Panc1 (cell line): ENCODE measurements at regions not wholly inside any gene's neighbourhood (a gene's known extent, or its start where the extent isn't known, plus 50 kb on each side); places are given as distances from the start of the nearest gene placed in this dataset.

ENCODE experiments used
- ATAC-seq: fragments of 200-7000 bp; cut with Tn5 transposase; 2 replicates; pipeline ENCODE4 v1.9.1; 2020; ENCODE audit warnings: mild to moderate bottlenecking, moderate library complexity
- BruUV-seq: library from RNA; stranded (reverse); fragments of 400-500 nt; replicated peaks from 2 replicates; lab custom pipeline; 2021; lab: Mats Ljungman, UMichigan
- CTCF ChIA-PET: fragments of 300-600 bp; sonication (Branson Sonifier 250); formaldehyde crosslinking; loops from one replicate; lab custom pipeline; 2022; ENCODE audit warnings: antibody characterized with exemption; lab: Charles Lee
- POLR2A ChIA-PET: fragments of 300-600 bp; sonication (Branson Sonifier 250); formaldehyde crosslinking; loops from one replicate; lab custom pipeline; 2022; ENCODE audit warnings: antibody characterized with exemption; lab: Charles Lee
- DNase-seq: peaks from one replicate; pipeline ENCODE4 v3.0.0-alpha.2; 2010; ENCODE audit warnings: low read depth, low spot score
- H3K27ac ChIP-seq: 2 replicates; pipeline ENCODE4 v1.5.1; 2011; ENCODE audit warnings: mild to moderate bottlenecking, low read length, inconsistent platforms
- H3K27me3 ChIP-seq: fragments of 200-500 bp; sonication (Bioruptor generic); 2 replicates; pipeline ENCODE4 v1.6.0; 2014; ENCODE audit warnings: low read length, inconsistent platforms; ENCODE audit not compliant: control insufficient read depth, insufficient read depth
- H3K36me3 ChIP-seq: fragments of 200-500 bp; sonication (Bioruptor generic); 2 replicates; pipeline ENCODE4 v1.5.1; 2014; ENCODE audit warnings: inconsistent platforms, mild to moderate bottlenecking, low read length, moderate library complexity; ENCODE audit not compliant: control insufficient read depth, insufficient read depth
- H3K4me1 ChIP-seq: 2 replicates; pipeline ENCODE4 v1.5.1; 2011; ENCODE audit warnings: inconsistent platforms, mild to moderate bottlenecking, low read length, moderate library complexity; ENCODE audit not compliant: control insufficient read depth, insufficient read depth
- H3K4me3 ChIP-seq, 2 experiments: 2 replicates each; pipeline ENCODE4 v1.5.1; 2011 to 2012; ENCODE audit warnings: low read depth in 2 of 2, low read length in 2 of 2, mild to moderate bottlenecking in 2 of 2, inconsistent platforms in 1 of 2, moderate library complexity in 1 of 2
- H3K9me3 ChIP-seq: fragments of 200-500 bp; sonication (Bioruptor generic); 2 replicates; pipeline ENCODE4 v1.5.1; 2014; ENCODE audit warnings: low read depth, mild to moderate bottlenecking, inconsistent platforms, low read length, moderate library complexity; ENCODE audit not compliant: control insufficient read depth, insufficient read depth
- POLR2AphosphoS5 ChIP-seq: IDR thresholded peaks from 2 replicates; pipeline ENCODE4 v1.6.1; 2012; ENCODE audit warnings: mild to moderate bottlenecking, low read depth, low read length, moderate library complexity
- SIN3A ChIP-seq: IDR thresholded peaks from 2 replicates; pipeline ENCODE4 v1.6.1; 2012; ENCODE audit warnings: low read depth, mild to moderate bottlenecking, low read length, moderate library complexity, borderline replicate concordance; ENCODE audit not compliant: insufficient read depth
- TCF7L2 ChIP-seq: IDR thresholded peaks from 2 replicates; pipeline ENCODE4 v1.6.1; 2011; ENCODE audit warnings: mild to moderate bottlenecking, low read depth, low read length, inconsistent platforms
- in situ Hi-C: cut with HindIII; loops from 2 replicates; pipeline ENCODE4 v1.10.0; 2016; ENCODE audit warnings: low sequenced_read_pairs, low pct_unique_long_range_greater_than_20kb
- intact Hi-C: fragments of 100-400 bp; cut with micrococcal nuclease; formaldehyde crosslinking; loops from one replicate; pipeline ENCODE4 v1.10.0; 2022; ENCODE audit not compliant: unreplicated experiment
- TF ChIP-seq, protein P1 (sequence below): fragments of 450-650 bp; IDR thresholded peaks from 2 replicates; pipeline ENCODE4 v1.5.1; 2017; ENCODE audit warnings: mild to moderate bottlenecking
- TF ChIP-seq, protein P2 (sequence below), 2 experiments: IDR thresholded peaks; 2 replicates each; pipeline ENCODE4 v1.6.1; 2011 to 2012; ENCODE audit warnings: low read depth in 2 of 2, control low read depth in 1 of 2, low read length in 1 of 2, mild to moderate bottlenecking in 1 of 2, moderate library complexity in 1 of 2; ENCODE audit not compliant: insufficient read depth in 1 of 2

DNA sequence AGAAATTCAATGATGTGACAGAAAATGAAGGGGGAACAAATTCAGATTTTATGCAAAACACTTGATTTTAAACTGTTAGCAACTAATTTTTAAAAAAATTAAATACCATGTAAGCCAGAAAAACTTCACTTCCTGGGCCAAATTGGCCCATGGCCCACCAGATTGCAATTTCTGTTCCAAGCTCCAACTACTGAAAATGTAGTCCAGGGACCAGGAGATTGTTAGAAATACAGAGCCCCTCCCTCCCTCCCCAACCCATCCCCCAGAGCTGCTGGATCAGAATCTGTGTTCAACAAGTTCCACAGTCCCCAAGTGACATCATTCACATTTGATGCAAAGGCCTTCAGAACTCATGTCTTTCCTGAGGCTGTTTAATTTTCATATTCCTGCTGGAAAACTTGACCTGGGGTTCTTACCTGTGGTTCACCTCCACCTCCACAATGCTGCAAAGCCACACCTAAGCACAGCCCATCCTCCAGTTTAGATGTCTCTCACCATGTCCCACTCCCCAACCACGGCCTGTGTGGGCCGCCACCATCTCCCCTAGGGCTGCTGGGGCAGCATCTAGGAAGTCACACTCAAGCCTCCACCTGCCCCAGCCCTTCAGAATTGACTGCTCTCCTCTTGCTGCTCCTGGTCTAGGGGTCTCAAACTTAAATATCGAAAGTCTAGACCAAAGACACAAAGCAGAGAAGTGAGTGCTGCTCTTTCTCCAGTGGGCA is 482.0 kb downstream of the UQCRFS1 start:
- CTCF ChIA-PET = no interaction called here

DNA sequence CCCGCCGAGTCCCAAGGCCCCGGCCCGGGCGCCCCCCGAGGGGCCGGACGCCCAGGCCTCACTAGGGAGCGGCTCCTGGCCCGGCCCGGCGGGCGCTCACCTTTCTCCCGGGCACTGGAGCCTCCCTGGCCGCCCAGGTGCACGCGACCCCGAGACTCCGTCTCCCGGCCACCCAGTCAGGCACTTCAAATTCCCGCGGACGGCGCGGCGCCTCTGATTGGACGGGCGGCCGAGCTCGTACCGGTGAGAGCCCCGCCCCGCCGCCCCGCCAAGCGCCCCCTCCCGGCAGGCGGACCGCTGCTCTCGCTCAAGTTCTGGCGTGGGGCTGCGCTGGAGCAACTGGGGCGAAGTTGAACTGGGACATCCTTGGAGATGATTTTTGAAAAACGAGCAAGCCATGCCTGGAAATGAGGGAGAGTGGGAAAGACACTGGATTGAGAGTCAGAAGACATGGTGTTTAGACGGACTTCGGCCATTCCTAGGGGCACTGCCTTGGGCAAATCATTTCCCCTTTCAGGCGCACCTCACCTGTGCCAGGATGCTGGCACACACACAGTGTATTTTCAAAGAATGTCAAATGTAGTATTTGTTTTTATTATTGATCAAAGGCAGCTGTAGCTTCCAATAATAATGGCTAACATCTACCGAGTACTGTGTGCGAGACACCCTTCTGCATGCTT is 485.3 kb downstream of the UQCRFS1 start:
- Histone ChIP-seq H3K27me3 (peaks cover 2% of the 10 kb centered on the region; the same call in 1 of the 2 replicates), H3K4me1 (no peaks in the 10 kb centered on the region), H3K36me3 (no peaks in the 10 kb centered on the region), H3K4me3 (no peak overlapping the region; a peak in 1 of 4 replicates), H3K9me3 (no peaks in the 10 kb centered on the region), H3K27ac (no peak overlapping the region)
- no TSS peak for BruUV-seq
- ATAC-seq (peak; percentile 51), DNase-seq (no peak)
- intact Hi-C loops = no loop called here
- in situ Hi-C loops = no loop called here
- ChIA-PET POLR2A (no interaction called here), CTCF (no interaction called here)
- TF ChIP-seq, protein P1, sequence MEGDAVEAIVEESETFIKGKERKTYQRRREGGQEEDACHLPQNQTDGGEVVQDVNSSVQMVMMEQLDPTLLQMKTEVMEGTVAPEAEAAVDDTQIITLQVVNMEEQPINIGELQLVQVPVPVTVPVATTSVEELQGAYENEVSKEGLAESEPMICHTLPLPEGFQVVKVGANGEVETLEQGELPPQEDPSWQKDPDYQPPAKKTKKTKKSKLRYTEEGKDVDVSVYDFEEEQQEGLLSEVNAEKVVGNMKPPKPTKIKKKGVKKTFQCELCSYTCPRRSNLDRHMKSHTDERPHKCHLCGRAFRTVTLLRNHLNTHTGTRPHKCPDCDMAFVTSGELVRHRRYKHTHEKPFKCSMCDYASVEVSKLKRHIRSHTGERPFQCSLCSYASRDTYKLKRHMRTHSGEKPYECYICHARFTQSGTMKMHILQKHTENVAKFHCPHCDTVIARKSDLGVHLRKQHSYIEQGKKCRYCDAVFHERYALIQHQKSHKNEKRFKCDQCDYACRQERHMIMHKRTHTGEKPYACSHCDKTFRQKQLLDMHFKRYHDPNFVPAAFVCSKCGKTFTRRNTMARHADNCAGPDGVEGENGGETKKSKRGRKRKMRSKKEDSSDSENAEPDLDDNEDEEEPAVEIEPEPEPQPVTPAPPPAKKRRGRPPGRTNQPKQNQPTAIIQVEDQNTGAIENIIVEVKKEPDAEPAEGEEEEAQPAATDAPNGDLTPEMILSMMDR = peak; percentile 69
- TF ChIP-seq, protein P2, sequence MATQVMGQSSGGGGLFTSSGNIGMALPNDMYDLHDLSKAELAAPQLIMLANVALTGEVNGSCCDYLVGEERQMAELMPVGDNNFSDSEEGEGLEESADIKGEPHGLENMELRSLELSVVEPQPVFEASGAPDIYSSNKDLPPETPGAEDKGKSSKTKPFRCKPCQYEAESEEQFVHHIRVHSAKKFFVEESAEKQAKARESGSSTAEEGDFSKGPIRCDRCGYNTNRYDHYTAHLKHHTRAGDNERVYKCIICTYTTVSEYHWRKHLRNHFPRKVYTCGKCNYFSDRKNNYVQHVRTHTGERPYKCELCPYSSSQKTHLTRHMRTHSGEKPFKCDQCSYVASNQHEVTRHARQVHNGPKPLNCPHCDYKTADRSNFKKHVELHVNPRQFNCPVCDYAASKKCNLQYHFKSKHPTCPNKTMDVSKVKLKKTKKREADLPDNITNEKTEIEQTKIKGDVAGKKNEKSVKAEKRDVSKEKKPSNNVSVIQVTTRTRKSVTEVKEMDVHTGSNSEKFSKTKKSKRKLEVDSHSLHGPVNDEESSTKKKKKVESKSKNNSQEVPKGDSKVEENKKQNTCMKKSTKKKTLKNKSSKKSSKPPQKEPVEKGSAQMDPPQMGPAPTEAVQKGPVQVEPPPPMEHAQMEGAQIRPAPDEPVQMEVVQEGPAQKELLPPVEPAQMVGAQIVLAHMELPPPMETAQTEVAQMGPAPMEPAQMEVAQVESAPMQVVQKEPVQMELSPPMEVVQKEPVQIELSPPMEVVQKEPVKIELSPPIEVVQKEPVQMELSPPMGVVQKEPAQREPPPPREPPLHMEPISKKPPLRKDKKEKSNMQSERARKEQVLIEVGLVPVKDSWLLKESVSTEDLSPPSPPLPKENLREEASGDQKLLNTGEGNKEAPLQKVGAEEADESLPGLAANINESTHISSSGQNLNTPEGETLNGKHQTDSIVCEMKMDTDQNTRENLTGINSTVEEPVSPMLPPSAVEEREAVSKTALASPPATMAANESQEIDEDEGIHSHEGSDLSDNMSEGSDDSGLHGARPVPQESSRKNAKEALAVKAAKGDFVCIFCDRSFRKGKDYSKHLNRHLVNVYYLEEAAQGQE (IDR thresholded peaks at IDR 0.05; ENCODE audit: insufficient read depth in 1 of 2, low read depth in 2 of 2, low read length in 1 of 2) = no peak

More for the DNA sequence above, 482.0 kb downstream of the UQCRFS1 start:
- no TSS peak for BruUV-seq
- no peaks in the 10 kb centered on the region for H3K9me3 ChIP-seq
- in situ Hi-C loops (no loop called here), intact Hi-C loops (no loop called here)
- TF ChIP-seq TCF7L2 (no peak), POLR2AphosphoS5 (no peak), SIN3A (no peak)
- TF ChIP-seq, protein P2 (IDR thresholded peaks at IDR 0.05; ENCODE audit: insufficient read depth in 1 of 2, low read depth in 2 of 2, low read length in 1 of 2) = no peak
- TF ChIP-seq, protein P1 = no peak
- ATAC-seq (no peak), DNase-seq (no peak)
- no peaks in the 10 kb centered on the region for H3K4me1 ChIP-seq
- peaks cover 2% of the 10 kb centered on the region; the same call in 1 of the 2 replicates for H3K27me3 ChIP-seq
- no peaks in the 10 kb centered on the region for H3K36me3 ChIP-seq
- no peak overlapping the region for H3K27ac ChIP-seq
- no peak overlapping the region for H3K4me3 ChIP-seq
- POLR2A ChIA-PET = no interaction called here
